ENCODE measurements at regions not wholly inside any gene's neighbourhood (a gene's known extent, or its start where the extent isn't known, plus 50 kb on each side); places are given as distances from the start of the nearest gene placed in this dataset.

- TF ChIP-seq CTCF (IDR thresholded peaks at IDR 0.05) (no peak), POLR2AphosphoS5 (IDR thresholded peaks at IDR 0.05) (no peak), POLR2A (IDR thresholded peaks at IDR 0.05) (no peak)
Observed at GRCh38 chr11:115820026-115820425, 315.8 kb upstream of the CADM1 start.
